Astrocyte (in vitro differentiated cells and primary cell): ENCODE measurements at regions not wholly inside any gene's neighbourhood (a gene's known extent, or its start where the extent isn't known, plus 50 kb on each side); places are given as distances from the start of the nearest gene placed in this dataset.

Source experiments
- DNase-seq: peaks from one replicate; pipeline ENCODE4 v3.0.0-alpha.2; 2010; ENCODE audit warnings: low read depth
- FAIRE-seq: peaks from 2 replicates; lab custom pipeline; 2011; peaks lifted over from hg19 to GRCh38; lab: Jason Lieb, UNC
- H2AFZ ChIP-seq: 2 replicates; pipeline ENCODE4 v1.6.0; 2012; ENCODE audit warnings: low read depth, low read length, inconsistent platforms
- H3K27ac ChIP-seq: 2 replicates; pipeline ENCODE4 v1.5.1; 2011; ENCODE audit warnings: low read depth, low read length, inconsistent platforms
- H3K27me3 ChIP-seq: 2 replicates; pipeline ENCODE4 v1.6.0; 2011; ENCODE audit warnings: low read length, inconsistent platforms; ENCODE audit not compliant: insufficient read depth
- H3K36me3 ChIP-seq: 2 replicates; pipeline ENCODE4 v1.5.1; 2011; ENCODE audit warnings: low read length, inconsistent platforms; ENCODE audit not compliant: insufficient read depth
- H3K4me1 ChIP-seq: 2 replicates; pipeline ENCODE4 v1.5.1; 2011; ENCODE audit warnings: low read length, inconsistent platforms; ENCODE audit not compliant: insufficient read depth
- H3K4me2 ChIP-seq: 2 replicates; pipeline ENCODE4 v1.6.0; 2012; ENCODE audit warnings: low read length, inconsistent platforms
- H3K4me3 ChIP-seq: 2 replicates; pipeline ENCODE4 v1.5.1; 2011; ENCODE audit warnings: low read depth, mild to moderate bottlenecking, low read length, inconsistent platforms; ENCODE audit not compliant: insufficient read depth
- H3K79me2 ChIP-seq: 2 replicates; pipeline ENCODE4 v1.6.0; 2012; ENCODE audit warnings: mild to moderate bottlenecking, low read length, inconsistent platforms; ENCODE audit not compliant: insufficient read depth
- H3K9ac ChIP-seq: 2 replicates; pipeline ENCODE4 v1.6.0; 2012; ENCODE audit warnings: mild to moderate bottlenecking, low read length, inconsistent platforms
- H3K9me3 ChIP-seq: 2 replicates; pipeline ENCODE4 v1.5.1; 2012; ENCODE audit warnings: low read depth, mild to moderate bottlenecking, low read length, inconsistent platforms; ENCODE audit not compliant: insufficient read depth
- H4K20me1 ChIP-seq: 2 replicates; pipeline ENCODE4 v1.6.0; 2012; ENCODE audit warnings: low read length, inconsistent platforms; ENCODE audit not compliant: insufficient read depth
- H3K27ac Mint-ChIP-seq: one replicate; pipeline ENCODE4 v1.8.0; 2021; ENCODE audit warnings: mild to moderate bottlenecking, mixed read lengths; ENCODE audit not compliant: unreplicated experiment
- H3K27me3 Mint-ChIP-seq: one replicate; pipeline ENCODE4 v1.8.0; 2021; ENCODE audit warnings: low read depth, mixed read lengths; ENCODE audit not compliant: unreplicated experiment
- H3K36me3 Mint-ChIP-seq: one replicate; pipeline ENCODE4 v1.8.0; 2021; ENCODE audit warnings: low read depth, mixed read lengths; ENCODE audit not compliant: unreplicated experiment
- H3K4me1 Mint-ChIP-seq: one replicate; pipeline ENCODE4 v1.8.0; 2021; ENCODE audit warnings: low read depth, mixed read lengths; ENCODE audit not compliant: unreplicated experiment
- H3K4me3 Mint-ChIP-seq: one replicate; pipeline ENCODE4 v1.8.0; 2021; ENCODE audit warnings: mild to moderate bottlenecking, moderate library complexity, mixed read lengths; ENCODE audit not compliant: unreplicated experiment
- H3K9me3 Mint-ChIP-seq: one replicate; pipeline ENCODE4 v1.8.0; 2021; ENCODE audit warnings: mild to moderate bottlenecking, mixed read lengths; ENCODE audit not compliant: unreplicated experiment
- EZH2 ChIP-seq: IDR thresholded peaks from 2 replicates; pipeline ENCODE4 v1.6.1; 2012; ENCODE audit warnings: mild to moderate bottlenecking, low read length, inconsistent platforms; ENCODE audit not compliant: insufficient read depth
- TF ChIP-seq, protein P1 (sequence below): IDR thresholded peaks from 2 replicates; pipeline ENCODE4 v1.5.1; 2011; ENCODE audit warnings: low read depth, mild to moderate bottlenecking, inconsistent platforms, low read length, moderate library complexity; ENCODE audit not compliant: insufficient read depth

DNA sequence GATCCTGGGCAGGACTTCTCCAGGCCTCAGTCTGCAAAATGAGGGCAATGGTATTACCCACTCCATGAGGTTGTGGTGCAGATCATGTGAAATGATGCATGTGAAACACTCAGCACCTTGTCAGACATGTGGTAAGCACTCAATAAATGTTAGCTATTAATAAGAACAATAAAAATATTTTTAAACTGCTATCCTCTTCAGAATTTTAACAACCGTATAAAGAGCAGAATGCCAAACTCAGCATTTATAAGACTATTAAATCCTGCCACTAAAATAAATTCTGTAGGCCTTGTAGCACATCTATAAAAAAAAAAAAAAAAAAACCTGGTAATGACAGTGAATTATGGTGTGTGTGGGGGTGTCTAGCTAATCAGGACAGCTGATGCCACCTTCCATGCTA lies 213.9 kb upstream of the UMPS start:
- Mint-ChIP-seq H3K4me1 (peaks cover 2% of the 10 kb centered on the region), H3K27ac (no peak overlapping the region), H3K36me3 (peaks cover 2% of the 10 kb centered on the region), H3K27me3 (peaks cover 3% of the 10 kb centered on the region), H3K9me3 (no peaks in the 10 kb centered on the region), H3K4me3 (no peak overlapping the region)
- no peak for TF ChIP-seq EZH2
- TF ChIP-seq, protein P1, sequence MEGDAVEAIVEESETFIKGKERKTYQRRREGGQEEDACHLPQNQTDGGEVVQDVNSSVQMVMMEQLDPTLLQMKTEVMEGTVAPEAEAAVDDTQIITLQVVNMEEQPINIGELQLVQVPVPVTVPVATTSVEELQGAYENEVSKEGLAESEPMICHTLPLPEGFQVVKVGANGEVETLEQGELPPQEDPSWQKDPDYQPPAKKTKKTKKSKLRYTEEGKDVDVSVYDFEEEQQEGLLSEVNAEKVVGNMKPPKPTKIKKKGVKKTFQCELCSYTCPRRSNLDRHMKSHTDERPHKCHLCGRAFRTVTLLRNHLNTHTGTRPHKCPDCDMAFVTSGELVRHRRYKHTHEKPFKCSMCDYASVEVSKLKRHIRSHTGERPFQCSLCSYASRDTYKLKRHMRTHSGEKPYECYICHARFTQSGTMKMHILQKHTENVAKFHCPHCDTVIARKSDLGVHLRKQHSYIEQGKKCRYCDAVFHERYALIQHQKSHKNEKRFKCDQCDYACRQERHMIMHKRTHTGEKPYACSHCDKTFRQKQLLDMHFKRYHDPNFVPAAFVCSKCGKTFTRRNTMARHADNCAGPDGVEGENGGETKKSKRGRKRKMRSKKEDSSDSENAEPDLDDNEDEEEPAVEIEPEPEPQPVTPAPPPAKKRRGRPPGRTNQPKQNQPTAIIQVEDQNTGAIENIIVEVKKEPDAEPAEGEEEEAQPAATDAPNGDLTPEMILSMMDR: no peak
- Histone ChIP-seq H3K27ac (no peak overlapping the region), H3K36me3 (no peaks in the 10 kb centered on the region), H3K79me2 (no peaks in the 10 kb centered on the region), H3K4me2 (no peak overlapping the region), H2AFZ (no peak overlapping the region), H4K20me1 (no peaks in the 10 kb centered on the region), H3K27me3 (no peaks in the 10 kb centered on the region), H3K4me1 (no peaks in the 10 kb centered on the region), H3K9me3 (no peaks in the 10 kb centered on the region), H3K4me3 (no peak overlapping the region), H3K9ac (no peak overlapping the region)
- DNase-seq (no peak), FAIRE-seq (no peak)

DNA sequence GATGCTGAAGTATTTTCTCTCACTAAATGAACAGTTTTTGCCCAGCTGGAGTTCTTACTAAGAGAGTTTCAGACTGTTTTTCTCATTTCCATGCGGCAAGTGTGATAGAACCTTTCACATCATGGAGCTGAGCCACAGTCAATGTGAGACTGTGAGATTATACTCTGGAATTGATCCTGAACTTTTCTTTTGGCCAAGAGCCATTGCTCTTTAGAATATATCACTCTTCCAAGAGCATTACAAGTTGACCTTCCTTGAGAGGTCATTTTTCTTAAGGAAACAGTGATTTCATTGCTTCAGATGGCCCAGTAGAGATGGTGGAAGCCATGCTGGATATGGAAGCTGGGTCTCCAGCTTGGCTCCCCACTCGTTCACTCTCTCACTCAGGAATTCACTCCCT lies 212.9 kb upstream of the UMPS start:
- H2AFZ ChIP-seq: no peak overlapping the region
- no peak overlapping the region for H3K27ac ChIP-seq
- H3K9me3 ChIP-seq: no peaks in the 10 kb centered on the region
- H3K9ac ChIP-seq: no peak overlapping the region
- Mint-ChIP-seq H3K9me3 (no peaks in the 10 kb centered on the region), H3K27me3 (peaks cover 3% of the 10 kb centered on the region), H3K36me3 (peaks cover 2% of the 10 kb centered on the region), H3K27ac (no peak overlapping the region), H3K4me3 (no peak overlapping the region), H3K4me1 (peaks cover 2% of the 10 kb centered on the region)
- H3K4me2 ChIP-seq: no peak overlapping the region
- H3K4me1 ChIP-seq: no peaks in the 10 kb centered on the region
- FAIRE-seq: no peak
- no peaks in the 10 kb centered on the region for H3K79me2 ChIP-seq
- TF ChIP-seq, protein P1: no peak
- no peak for TF ChIP-seq EZH2
- H3K36me3 ChIP-seq: no peaks in the 10 kb centered on the region
- no peak for DNase-seq
- no peaks in the 10 kb centered on the region for H3K27me3 ChIP-seq
- no peak overlapping the region for H3K4me3 ChIP-seq
- no peaks in the 10 kb centered on the region for H4K20me1 ChIP-seq

DNA sequence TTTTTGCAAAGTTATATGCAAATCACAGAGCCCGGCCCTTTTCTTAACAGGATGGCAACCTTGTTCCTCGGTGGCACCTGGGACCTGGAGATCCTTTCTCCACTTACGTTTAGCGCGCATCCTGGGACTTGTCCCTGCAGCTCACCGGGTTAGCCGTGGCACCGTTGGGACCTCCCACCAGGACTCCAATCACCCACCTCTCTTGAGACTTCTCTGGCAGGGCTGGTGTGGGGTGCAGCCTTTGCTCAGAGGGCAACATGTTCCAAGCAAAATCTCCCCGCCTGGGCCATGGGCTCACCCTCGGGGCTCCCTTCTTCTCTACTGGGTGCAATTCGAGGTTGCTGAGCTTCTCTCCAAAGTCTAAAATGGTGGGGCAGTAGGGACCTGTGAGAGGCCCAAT lies 211.9 kb upstream of the UMPS start:
- FAIRE-seq (no peak), DNase-seq (no peak)
- H4K20me1 ChIP-seq: no peaks in the 10 kb centered on the region
- no peak overlapping the region for H3K27ac Mint-ChIP-seq
- no peaks in the 10 kb centered on the region for H3K79me2 ChIP-seq
- H3K4me1 ChIP-seq: no peaks in the 10 kb centered on the region
- no peak overlapping the region for H3K4me3 ChIP-seq
- H3K9me3 Mint-ChIP-seq: no peaks in the 10 kb centered on the region
- no peak overlapping the region for H3K27ac ChIP-seq
- no peak overlapping the region for H3K9ac ChIP-seq
- no peak overlapping the region for H2AFZ ChIP-seq
- peaks cover 2% of the 10 kb centered on the region for H3K36me3 Mint-ChIP-seq
- H3K4me3 Mint-ChIP-seq: no peak overlapping the region
- H3K4me2 ChIP-seq: no peak overlapping the region
- no peak for TF ChIP-seq EZH2
- TF ChIP-seq, protein P1: no peak
- H3K4me1 Mint-ChIP-seq: no peaks in the 10 kb centered on the region
- H3K36me3 ChIP-seq: no peaks in the 10 kb centered on the region
- H3K27me3 ChIP-seq: no peaks in the 10 kb centered on the region
- H3K9me3 ChIP-seq: no peaks in the 10 kb centered on the region
- H3K27me3 Mint-ChIP-seq: peaks cover 3% of the 10 kb centered on the region
